Loucy (cell line): ENCODE measurements at regions not wholly inside any gene's neighbourhood (a gene's known extent, or its start where the extent isn't known, plus 50 kb on each side); places are given as distances from the start of the nearest gene placed in this dataset.

Source experiments
- EZH2phosphoT487 ChIP-seq: fragments of 200-600 bp; IDR thresholded peaks from 2 replicates; pipeline ENCODE4 v1.6.1; 2018; ENCODE audit warnings: antibody characterized with exemption, mild to moderate bottlenecking, moderate library complexity, borderline replicate concordance
- TF ChIP-seq, protein P1 (sequence below): fragments of 200-600 bp; sonication (generic); conservative IDR thresholded peaks from 2 replicates; pipeline ENCODE4 v1.5.1; 2014; ENCODE audit warnings: mild to moderate bottlenecking, antibody characterized with exemption, low read length

DNA sequence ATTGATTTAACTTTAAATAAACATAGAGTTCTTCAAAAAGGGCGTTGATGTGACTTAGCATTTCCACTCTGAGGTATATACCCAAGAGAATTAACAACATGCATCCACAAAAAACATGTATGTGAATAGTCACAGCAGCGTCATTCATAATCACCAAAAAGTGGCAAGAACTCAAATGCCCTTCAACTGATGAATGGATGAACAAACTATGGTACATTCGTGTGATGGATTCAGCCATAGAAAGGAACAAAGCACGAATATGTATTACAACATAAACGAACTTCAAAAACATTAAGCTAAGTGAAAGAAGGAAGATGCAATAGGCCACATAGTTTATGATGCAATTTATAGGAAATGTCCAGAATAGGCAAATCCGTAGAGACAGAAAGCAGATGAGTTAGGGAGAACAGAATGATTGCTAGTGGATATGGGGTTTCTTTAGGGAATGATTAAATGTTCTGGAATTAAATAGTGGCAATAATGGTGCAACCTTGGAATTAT lies 72.3 kb upstream of the UQCRFS1 start:
- TF ChIP-seq, protein P1, sequence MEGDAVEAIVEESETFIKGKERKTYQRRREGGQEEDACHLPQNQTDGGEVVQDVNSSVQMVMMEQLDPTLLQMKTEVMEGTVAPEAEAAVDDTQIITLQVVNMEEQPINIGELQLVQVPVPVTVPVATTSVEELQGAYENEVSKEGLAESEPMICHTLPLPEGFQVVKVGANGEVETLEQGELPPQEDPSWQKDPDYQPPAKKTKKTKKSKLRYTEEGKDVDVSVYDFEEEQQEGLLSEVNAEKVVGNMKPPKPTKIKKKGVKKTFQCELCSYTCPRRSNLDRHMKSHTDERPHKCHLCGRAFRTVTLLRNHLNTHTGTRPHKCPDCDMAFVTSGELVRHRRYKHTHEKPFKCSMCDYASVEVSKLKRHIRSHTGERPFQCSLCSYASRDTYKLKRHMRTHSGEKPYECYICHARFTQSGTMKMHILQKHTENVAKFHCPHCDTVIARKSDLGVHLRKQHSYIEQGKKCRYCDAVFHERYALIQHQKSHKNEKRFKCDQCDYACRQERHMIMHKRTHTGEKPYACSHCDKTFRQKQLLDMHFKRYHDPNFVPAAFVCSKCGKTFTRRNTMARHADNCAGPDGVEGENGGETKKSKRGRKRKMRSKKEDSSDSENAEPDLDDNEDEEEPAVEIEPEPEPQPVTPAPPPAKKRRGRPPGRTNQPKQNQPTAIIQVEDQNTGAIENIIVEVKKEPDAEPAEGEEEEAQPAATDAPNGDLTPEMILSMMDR: no peak
- TF ChIP-seq EZH2phosphoT487: no peak
